CMK (cell line): ENCODE measurements at regions not wholly inside any gene's neighbourhood (a gene's known extent, or its start where the extent isn't known, plus 50 kb on each side); places are given as distances from the start of the nearest gene placed in this dataset.
"Not testable (repeated sequence)": the region's sequence is repeated elsewhere in the genome, so short reads cannot be mapped to it uniquely, and the experiment has no call there.

Source experiments
- DNase-seq: peaks from one replicate; pipeline ENCODE4 v3.0.0-alpha.2; 2010; ENCODE audit warnings: low read depth

GRCh38 chr5:12876541-12877298 is 972.5 kb upstream of the CTNND2 start:
- peak; percentile 60 for DNase-seq

GRCh38 chr5:12870872-12871539 is 966.8 kb upstream of the CTNND2 start:
- no peak for DNase-seq

- DNase-seq: peak; percentile 15
Observed at GRCh38 chr5:12865529-12865928, 961.3 kb upstream of the CTNND2 start.

- no peak for DNase-seq
Observed at GRCh38 chr5:12861886-12862654, 957.8 kb upstream of the CTNND2 start.

GRCh38 chr5:12856105-12856504 is 951.9 kb upstream of the CTNND2 start:
- DNase-seq: not testable (repeated sequence)

GRCh38 chr5:12854386-12854785 is 950.1 kb upstream of the CTNND2 start:
- DNase-seq: no peak

GRCh38 chr5:12851761-12852160 is 947.5 kb upstream of the CTNND2 start:
- DNase-seq: no peak

GRCh38 chr5:12848709-12849108 is 944.5 kb upstream of the CTNND2 start:
- DNase-seq: no peak

GRCh38 chr5:12845549-12846159 is 941.4 kb upstream of the CTNND2 start:
- DNase-seq: no peak

- no peak for DNase-seq
Observed at GRCh38 chr5:12840972-12841371, 936.7 kb upstream of the CTNND2 start.

- DNase-seq: no peak
Observed at GRCh38 chr5:12837592-12837991, 933.3 kb upstream of the CTNND2 start.

GRCh38 chr5:12825163-12825562 is 920.9 kb upstream of the CTNND2 start:
- no peak for DNase-seq

GRCh38 chr5:12805165-12805698 is 901.0 kb upstream of the CTNND2 start:
- DNase-seq: no peak

- DNase-seq: no peak
Observed at GRCh38 chr5:12799165-12799564, 894.9 kb upstream of the CTNND2 start.

GRCh38 chr5:12795333-12795663 is 891.1 kb upstream of the CTNND2 start:
- DNase-seq: no peak

GRCh38 chr5:12794476-12795332 is 890.5 kb upstream of the CTNND2 start:
- no peak for DNase-seq

GRCh38 chr5:12793373-12793772 is 889.1 kb upstream of the CTNND2 start:
- no peak for DNase-seq

GRCh38 chr5:12780536-12780935 is 876.3 kb upstream of the CTNND2 start:
- no peak for DNase-seq

- DNase-seq: no peak
Observed at GRCh38 chr5:12777342-12777741, 873.1 kb upstream of the CTNND2 start.

GRCh38 chr5:12772276-12772675 is 868.0 kb upstream of the CTNND2 start:
- no peak for DNase-seq

- no peak for DNase-seq
Observed at GRCh38 chr5:12759377-12759776, 855.1 kb upstream of the CTNND2 start.
